ENCODE measurements at regions not wholly inside any gene's neighbourhood (a gene's known extent, or its start where the extent isn't known, plus 50 kb on each side); places are given as distances from the start of the nearest gene placed in this dataset.

GRCh38 chr20:61191096-61191495 is 61.0 kb upstream of the CDH4 start:
- DNase-seq, result no peak

- no peak for DNase-seq
Observed at GRCh38 chr20:61192337-61192950, 59.6 kb upstream of the CDH4 start.

GRCh38 chr20:61193164-61193563 is 58.9 kb upstream of the CDH4 start:
- DNase-seq, result no peak

All from right hindlimb (tissue), 1 donor.